HG02938 (cell line): ENCODE measurements at regions not wholly inside any gene's neighbourhood (a gene's known extent, or its start where the extent isn't known, plus 50 kb on each side); places are given as distances from the start of the nearest gene placed in this dataset.

Experiments used
- ATAC-seq: cut with Tn5 transposase; IDR thresholded peaks from one replicate; pipeline ENCODE4 v1.9.1; 2021; ENCODE audit warnings: mild to moderate bottlenecking, moderate library complexity; ENCODE audit not compliant: unreplicated experiment

- ATAC-seq: no peak
Observed at GRCh38 chr14:97377550-97377949, 580.4 kb downstream of the VRK1 start.

GRCh38 chr14:97379091-97379531 is 581.9 kb downstream of the VRK1 start:
- no peak for ATAC-seq

GRCh38 chr14:97380539-97380941 is 583.4 kb downstream of the VRK1 start:
- no peak for ATAC-seq

- no peak for ATAC-seq
Observed at GRCh38 chr14:97381309-97381708, 584.1 kb downstream of the VRK1 start.

GRCh38 chr14:97382616-97383226 is 585.5 kb downstream of the VRK1 start:
- ATAC-seq: no peak

- no peak for ATAC-seq
Observed at GRCh38 chr14:97385727-97386126, 588.5 kb downstream of the VRK1 start.

- ATAC-seq: no peak
Observed at GRCh38 chr14:97387252-97387874, 590.2 kb downstream of the VRK1 start.

GRCh38 chr14:97388408-97388807 is 591.2 kb downstream of the VRK1 start:
- no peak for ATAC-seq

- ATAC-seq: no peak
Observed at GRCh38 chr14:97390096-97390724, 593.0 kb downstream of the VRK1 start.

GRCh38 chr14:97393244-97393643 is 596.1 kb downstream of the VRK1 start:
- ATAC-seq: no peak

- ATAC-seq: no peak
Observed at GRCh38 chr14:97395068-97395467, 597.9 kb downstream of the VRK1 start.

GRCh38 chr14:97401714-97402113 is 604.5 kb downstream of the VRK1 start:
- ATAC-seq: no peak

- no peak for ATAC-seq
Observed at GRCh38 chr14:97402279-97402678, 605.1 kb downstream of the VRK1 start.

- no peak for ATAC-seq
Observed at GRCh38 chr14:97407701-97408407, 610.7 kb downstream of the VRK1 start.

GRCh38 chr14:97408503-97408902 is 611.3 kb downstream of the VRK1 start:
- ATAC-seq: no peak

- ATAC-seq: no peak
Observed at GRCh38 chr14:97408937-97409815, 612.0 kb downstream of the VRK1 start.

- ATAC-seq: no peak
Observed at GRCh38 chr14:97410667-97411620, 613.8 kb downstream of the VRK1 start.

- no peak for ATAC-seq
Observed at GRCh38 chr14:97411938-97412612, 614.9 kb downstream of the VRK1 start.

GRCh38 chr14:97413022-97413539 is 615.9 kb downstream of the VRK1 start:
- ATAC-seq: no peak
